Gastrocnemius medialis (tissue), 4 donors: ENCODE measurements at regions not wholly inside any gene's neighbourhood (a gene's known extent, or its start where the extent isn't known, plus 50 kb on each side); places are given as distances from the start of the nearest gene placed in this dataset.

Experiments
- ATAC-seq, 2 donors: fragments of 150-250 bp; one replicate each; pipeline ENCODE4 v1.9.1; 2016
- DNase-seq, 2 donors: peaks; one replicate each; pipeline ENCODE4 v3.0.0-alpha.2; 2019
- H3K27ac ChIP-seq, 4 donors: fragments of 200-600 bp; sonication (generic); 1 replicate in 1 of 4; 2 replicates in 3 of 4; pipeline ENCODE4 v1.5.1; 2016 to 2018; ENCODE audit warnings: mild to moderate bottlenecking in 2 of 4, moderate library complexity in 1 of 4
- H3K27me3 ChIP-seq, 3 donors: fragments of 200-600 bp; sonication (generic) in 2 of 3; 1 replicate in 1 of 3; 2 replicates in 2 of 3; pipeline versions ENCODE4 v1.5.1 to v1.6.0; 2016 to 2019; ENCODE audit warnings: mild to moderate bottlenecking in 1 of 3, moderate library complexity in 1 of 3
- H3K36me3 ChIP-seq, 2 donors: fragments of 200-600 bp; sonication (generic) in 1 of 2; one replicate each; pipeline ENCODE4 v1.5.1; 2017 to 2018
- H3K4me1 ChIP-seq, 2 donors: fragments of 200-600 bp; sonication (generic) in 1 of 2; one replicate each; pipeline ENCODE4 v1.5.1; 2016 to 2017; ENCODE audit warnings: mild to moderate bottlenecking in 2 of 2
- H3K4me3 ChIP-seq, 4 donors: fragments of 200-600 bp; sonication (generic) in 3 of 4; 1 replicate in 1 of 4; 2 replicates in 3 of 4; pipeline ENCODE4 v1.5.1; 2016 to 2019; ENCODE audit warnings: mild to moderate bottlenecking in 2 of 4
- H3K9me3 ChIP-seq, 3 donors: fragments of 200-600 bp; sonication (generic) in 2 of 3; 1 replicate in 1 of 3; 2 replicates in 2 of 3; pipeline ENCODE4 v1.5.1; 2016 to 2019
- POLR2A ChIP-seq, 2 donors: fragments of 450-650 bp; IDR thresholded peaks; one replicate each; pipeline ENCODE4 v1.6.1; 2017; ENCODE audit warnings: antibody characterized with exemption in 2 of 2, mild to moderate bottlenecking in 2 of 2, moderate library complexity in 2 of 2
- in situ Hi-C, 4 donors: fragments of 200-750 bp; cut with MboI; loops; one replicate each; pipeline versions ENCODE4 v1.15.0 to v1.8.0; 2017; ENCODE audit warnings: low sequenced_read_pairs in 4 of 4
- intact Hi-C: fragments of 100-400 bp; cut with DNase I; formaldehyde crosslinking; loops from one replicate; pipeline ENCODE4 v1.15.1; 2023; ENCODE audit warnings: low total_unique reads
- TF ChIP-seq, protein P1 (sequence below), 5 experiments: fragments of 450-650 bp in 3 of 5; fragments of 200-600 bp in 2 of 5; sonication (generic) in 2 of 5; IDR thresholded peaks in 4 of 5; conservative IDR thresholded peaks in 1 of 5; 1 replicate in 4 of 5; 2 replicates in 1 of 5; pipeline ENCODE4 v1.5.1; 2016 to 2019; ENCODE audit warnings: antibody characterized with exemption in 5 of 5, mild to moderate bottlenecking in 3 of 5, moderate library complexity in 3 of 5

DNA sequence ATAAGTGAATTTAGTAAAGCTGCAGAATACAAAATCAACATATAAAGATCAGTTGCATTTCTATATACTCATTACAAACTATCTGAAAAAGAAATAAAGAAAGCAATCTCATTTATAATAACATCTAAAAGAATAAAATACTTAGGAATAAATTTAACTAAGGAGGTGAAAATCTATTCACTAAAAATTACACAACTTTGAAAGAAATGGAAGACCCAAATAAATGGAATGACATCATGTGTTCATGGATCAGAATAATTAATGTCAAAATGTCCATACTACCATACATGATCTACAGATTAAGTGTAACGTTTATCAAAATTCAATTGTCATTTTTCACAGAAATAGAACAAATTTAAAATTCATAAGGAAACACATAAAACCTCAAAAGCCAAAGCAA is 194.9 kb downstream of the TINAG start:
- ATAC-seq (no peak), DNase-seq (no peak)
- Histone ChIP-seq H3K4me1 (no peaks in the 10 kb centered on the region), H3K9me3 (no peaks in the 10 kb centered on the region), H3K27ac (no peak overlapping the region), H3K36me3 (no peaks in the 10 kb centered on the region), H3K27me3 (no peaks in the 10 kb centered on the region), H3K4me3 (no peak overlapping the region)
- TF ChIP-seq POLR2A (IDR thresholded peaks at IDR 0.05) = no peak
- TF ChIP-seq, protein P1, sequence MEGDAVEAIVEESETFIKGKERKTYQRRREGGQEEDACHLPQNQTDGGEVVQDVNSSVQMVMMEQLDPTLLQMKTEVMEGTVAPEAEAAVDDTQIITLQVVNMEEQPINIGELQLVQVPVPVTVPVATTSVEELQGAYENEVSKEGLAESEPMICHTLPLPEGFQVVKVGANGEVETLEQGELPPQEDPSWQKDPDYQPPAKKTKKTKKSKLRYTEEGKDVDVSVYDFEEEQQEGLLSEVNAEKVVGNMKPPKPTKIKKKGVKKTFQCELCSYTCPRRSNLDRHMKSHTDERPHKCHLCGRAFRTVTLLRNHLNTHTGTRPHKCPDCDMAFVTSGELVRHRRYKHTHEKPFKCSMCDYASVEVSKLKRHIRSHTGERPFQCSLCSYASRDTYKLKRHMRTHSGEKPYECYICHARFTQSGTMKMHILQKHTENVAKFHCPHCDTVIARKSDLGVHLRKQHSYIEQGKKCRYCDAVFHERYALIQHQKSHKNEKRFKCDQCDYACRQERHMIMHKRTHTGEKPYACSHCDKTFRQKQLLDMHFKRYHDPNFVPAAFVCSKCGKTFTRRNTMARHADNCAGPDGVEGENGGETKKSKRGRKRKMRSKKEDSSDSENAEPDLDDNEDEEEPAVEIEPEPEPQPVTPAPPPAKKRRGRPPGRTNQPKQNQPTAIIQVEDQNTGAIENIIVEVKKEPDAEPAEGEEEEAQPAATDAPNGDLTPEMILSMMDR (IDR thresholded peaks at IDR 0.05 in 4 of 5, conservative IDR thresholded peaks at IDR 0.05 in 1 of 5) = no peak
- in situ Hi-C loops = no loop called here
- intact Hi-C loops = no loop called here

DNA sequence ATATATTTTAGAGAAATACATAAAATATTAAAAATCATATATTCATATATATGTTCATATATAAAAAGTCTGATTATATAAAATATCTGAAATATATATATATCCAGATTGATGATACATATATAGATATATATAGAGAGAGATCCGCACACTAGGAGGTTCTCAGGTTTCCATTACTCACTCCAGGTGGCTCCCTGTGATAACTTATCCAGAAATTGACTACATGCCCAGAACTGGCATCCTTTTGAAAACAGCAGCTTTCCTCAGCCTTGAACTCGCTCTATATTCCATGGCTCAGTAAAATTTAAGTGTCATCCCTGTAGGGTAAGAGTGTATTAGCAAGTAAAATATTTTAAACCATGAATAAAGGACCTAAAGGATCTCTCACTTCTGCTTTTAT is 206.8 kb downstream of the TINAG start:
- Histone ChIP-seq H3K27me3 (no peaks in the 10 kb centered on the region), H3K27ac (no peak overlapping the region), H3K36me3 (no peaks in the 10 kb centered on the region), H3K4me1 (no peaks in the 10 kb centered on the region), H3K4me3 (no peak overlapping the region), H3K9me3 (no peaks in the 10 kb centered on the region)
- intact Hi-C loops = no loop called here
- in situ Hi-C loops = no loop called here
- no peak for DNase-seq
- no peak for TF ChIP-seq POLR2A (IDR thresholded peaks at IDR 0.05)
- TF ChIP-seq, protein P1 (IDR thresholded peaks at IDR 0.05 in 4 of 5, conservative IDR thresholded peaks at IDR 0.05 in 1 of 5) = no peak
- ATAC-seq = no peak

DNA sequence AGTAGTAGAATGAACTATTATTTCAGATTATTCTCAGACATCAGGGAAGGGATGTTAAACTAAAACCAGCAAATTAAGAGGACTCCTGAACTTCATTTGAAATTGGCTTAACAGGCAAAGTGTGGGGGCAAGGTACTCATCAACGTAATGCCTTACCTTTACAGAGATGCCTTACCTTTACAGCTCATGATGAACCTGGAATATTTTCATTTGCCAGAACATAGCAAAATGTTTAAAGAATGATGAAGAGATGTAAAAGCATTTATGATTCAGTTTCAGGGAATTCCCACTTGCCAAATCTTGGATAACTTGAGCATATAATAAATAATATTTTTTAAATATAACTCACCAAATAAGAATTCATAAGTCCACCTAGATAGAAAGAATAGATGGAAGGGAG is 207.5 kb downstream of the TINAG start:
- intact Hi-C loops (no loop called here), in situ Hi-C loops (no loop called here)
- no peak for ATAC-seq
- Histone ChIP-seq H3K4me1 (no peaks in the 10 kb centered on the region), H3K9me3 (no peaks in the 10 kb centered on the region), H3K27ac (no peak overlapping the region), H3K4me3 (no peak overlapping the region), H3K36me3 (no peaks in the 10 kb centered on the region), H3K27me3 (no peaks in the 10 kb centered on the region)
- TF ChIP-seq POLR2A (IDR thresholded peaks at IDR 0.05) = no peak
- TF ChIP-seq, protein P1 (IDR thresholded peaks at IDR 0.05 in 4 of 5, conservative IDR thresholded peaks at IDR 0.05 in 1 of 5) = no peak
- no peak for DNase-seq

DNA sequence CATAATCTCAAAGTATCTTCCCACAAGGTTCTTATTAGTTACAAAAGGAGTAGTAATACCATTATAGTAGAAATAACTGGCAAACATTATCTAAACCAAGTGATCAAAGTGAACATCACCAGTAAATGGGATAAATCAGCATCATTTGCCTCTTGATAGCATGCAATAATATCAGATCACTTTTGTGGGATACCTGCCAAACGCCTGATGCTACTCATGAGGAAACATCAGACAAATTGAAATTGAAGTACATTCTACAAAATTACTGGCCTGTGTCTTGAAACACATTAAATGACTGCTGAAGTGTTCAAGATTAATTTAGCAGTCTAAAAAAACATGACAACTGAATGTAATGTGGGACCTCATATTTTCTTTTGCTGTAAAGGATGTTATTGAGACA is 208.1 kb downstream of the TINAG start:
- DNase-seq (no peak), ATAC-seq (no peak)
- in situ Hi-C loops = no loop called here
- no peaks in the 10 kb centered on the region for H3K9me3 ChIP-seq
- TF ChIP-seq, protein P1 (IDR thresholded peaks at IDR 0.05 in 4 of 5, conservative IDR thresholded peaks at IDR 0.05 in 1 of 5) = no peak
- no peak for TF ChIP-seq POLR2A (IDR thresholded peaks at IDR 0.05)
- intact Hi-C loops = no loop called here
- H3K4me1 ChIP-seq = no peaks in the 10 kb centered on the region
- H3K4me3 ChIP-seq = no peak overlapping the region
- H3K36me3 ChIP-seq = no peaks in the 10 kb centered on the region
- no peak overlapping the region for H3K27ac ChIP-seq
- no peaks in the 10 kb centered on the region for H3K27me3 ChIP-seq

DNA sequence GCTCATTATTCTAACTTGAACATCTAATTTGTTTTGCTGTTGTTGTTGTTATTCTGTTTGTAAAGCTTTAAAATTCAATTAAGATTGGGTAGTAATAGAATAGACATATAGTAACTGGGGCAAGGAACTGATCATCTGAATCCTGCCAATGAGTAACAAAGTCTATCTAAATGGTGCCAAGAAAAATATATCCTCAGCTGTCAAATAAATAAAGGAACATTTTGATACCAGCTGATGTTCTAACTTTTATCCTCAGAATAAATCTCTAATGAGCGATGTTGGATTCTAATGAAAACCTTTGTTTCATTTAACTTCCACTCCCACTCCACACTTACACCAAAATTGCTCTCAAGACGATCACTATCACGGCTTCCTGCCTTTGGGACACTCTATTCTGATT is 210.9 kb downstream of the TINAG start:
- DNase-seq (no peak), ATAC-seq (no peak)
- Histone ChIP-seq H3K4me1 (no peaks in the 10 kb centered on the region), H3K27ac (no peak overlapping the region), H3K9me3 (no peaks in the 10 kb centered on the region), H3K36me3 (no peaks in the 10 kb centered on the region), H3K27me3 (no peaks in the 10 kb centered on the region), H3K4me3 (no peak overlapping the region)
- intact Hi-C loops (no loop called here), in situ Hi-C loops (no loop called here)
- TF ChIP-seq, protein P1 (IDR thresholded peaks at IDR 0.05 in 4 of 5, conservative IDR thresholded peaks at IDR 0.05 in 1 of 5) = no peak
- no peak for TF ChIP-seq POLR2A (IDR thresholded peaks at IDR 0.05)
